HCT116 (cell line): ENCODE measurements at regions not wholly inside any gene's neighbourhood (a gene's known extent, or its start where the extent isn't known, plus 50 kb on each side); places are given as distances from the start of the nearest gene placed in this dataset.

ENCODE experiments used
- EZH2phosphoT487 ChIP-seq: fragments of 200-600 bp; IDR thresholded peaks from 2 replicates; pipeline ENCODE4 v1.6.1; 2018; ENCODE audit warnings: antibody characterized with exemption, borderline replicate concordance
- POLR2A ChIP-seq: IDR thresholded peaks from 2 replicates; pipeline ENCODE4 v1.7.0; 2011; ENCODE audit warnings: borderline replicate concordance; ENCODE audit not compliant: insufficient read depth, insufficient read length; ENCODE audit errors: extremely low read depth
- POLR2AphosphoS5 ChIP-seq: IDR thresholded peaks from 2 replicates; pipeline ENCODE4 v1.6.1; 2011; ENCODE audit warnings: mild to moderate bottlenecking, low read depth, low read length, moderate library complexity
- RAD21 ChIP-seq: IDR thresholded peaks from 2 replicates; pipeline ENCODE4 v1.6.1; 2012; ENCODE audit warnings: low read depth, mild to moderate bottlenecking
- SIN3A ChIP-seq: IDR thresholded peaks from 2 replicates; pipeline ENCODE4 v1.6.1; 2012; ENCODE audit warnings: low read depth
- SP1 ChIP-seq: IDR thresholded peaks from 2 replicates; pipeline ENCODE4 v1.6.1; 2012; ENCODE audit warnings: low read depth
- ZFX ChIP-seq: fragments of 450-650 bp; IDR thresholded peaks from 2 replicates; pipeline ENCODE4 v1.6.1; 2017
- TF ChIP-seq, protein P1 (sequence below), 3 experiments: fragments of 200-600 bp in 1 of 3; sonication (generic) in 1 of 3; IDR thresholded peaks in 2 of 3; conservative IDR thresholded peaks in 1 of 3; 2 replicates each; pipeline ENCODE4 v1.5.1; 2012 to 2017; ENCODE audit warnings: low read depth in 2 of 3, low read length in 2 of 3, antibody characterized with exemption in 1 of 3, borderline replicate concordance in 1 of 3, control low read depth in 1 of 3, mild to moderate bottlenecking in 1 of 3, mixed read lengths in 1 of 3, mixed run types in 1 of 3, moderate library complexity in 1 of 3; ENCODE audit not compliant: insufficient read depth in 1 of 3
- TF ChIP-seq, protein P2 (sequence below): IDR thresholded peaks from 2 replicates; pipeline ENCODE4 v1.6.1; 2011; ENCODE audit warnings: mild to moderate bottlenecking, low read length, moderate library complexity; ENCODE audit not compliant: insufficient replicate concordance; ENCODE audit errors: extremely low read depth

DNA sequence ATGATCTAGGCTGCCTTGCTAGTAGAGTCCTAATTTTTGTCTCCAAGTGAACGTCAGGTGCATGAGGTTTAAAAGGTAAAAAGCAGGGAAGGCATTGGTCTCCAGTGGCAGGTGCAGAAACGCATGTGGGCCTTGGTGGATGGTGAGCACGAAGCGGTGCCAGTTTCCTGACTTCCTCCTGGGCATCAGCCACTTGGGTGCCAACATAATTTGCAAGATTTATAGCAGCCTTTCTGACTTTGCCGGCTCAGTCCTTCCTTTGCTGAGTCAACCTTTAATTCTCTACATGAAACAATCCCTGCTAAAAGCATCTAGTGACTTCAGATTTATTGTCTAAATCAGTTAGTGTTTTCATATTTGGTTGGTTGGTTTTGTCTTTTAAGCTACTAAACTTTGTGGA lies 355.7 kb upstream of the TMEM132C start:
- TF ChIP-seq, protein P1, sequence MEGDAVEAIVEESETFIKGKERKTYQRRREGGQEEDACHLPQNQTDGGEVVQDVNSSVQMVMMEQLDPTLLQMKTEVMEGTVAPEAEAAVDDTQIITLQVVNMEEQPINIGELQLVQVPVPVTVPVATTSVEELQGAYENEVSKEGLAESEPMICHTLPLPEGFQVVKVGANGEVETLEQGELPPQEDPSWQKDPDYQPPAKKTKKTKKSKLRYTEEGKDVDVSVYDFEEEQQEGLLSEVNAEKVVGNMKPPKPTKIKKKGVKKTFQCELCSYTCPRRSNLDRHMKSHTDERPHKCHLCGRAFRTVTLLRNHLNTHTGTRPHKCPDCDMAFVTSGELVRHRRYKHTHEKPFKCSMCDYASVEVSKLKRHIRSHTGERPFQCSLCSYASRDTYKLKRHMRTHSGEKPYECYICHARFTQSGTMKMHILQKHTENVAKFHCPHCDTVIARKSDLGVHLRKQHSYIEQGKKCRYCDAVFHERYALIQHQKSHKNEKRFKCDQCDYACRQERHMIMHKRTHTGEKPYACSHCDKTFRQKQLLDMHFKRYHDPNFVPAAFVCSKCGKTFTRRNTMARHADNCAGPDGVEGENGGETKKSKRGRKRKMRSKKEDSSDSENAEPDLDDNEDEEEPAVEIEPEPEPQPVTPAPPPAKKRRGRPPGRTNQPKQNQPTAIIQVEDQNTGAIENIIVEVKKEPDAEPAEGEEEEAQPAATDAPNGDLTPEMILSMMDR (IDR thresholded peaks at IDR 0.05 in 2 of 3, conservative IDR thresholded peaks at IDR 0.05 in 1 of 3; ENCODE audit: borderline replicate concordance in 1 of 3, insufficient read depth in 1 of 3, low read depth in 2 of 3, low read length in 2 of 3), result no peak
- TF ChIP-seq POLR2A (no peak), SIN3A (no peak), EZH2phosphoT487 (no peak), SP1 (no peak), POLR2AphosphoS5 (no peak), RAD21 (no peak), ZFX (no peak)
- TF ChIP-seq, protein P2, sequence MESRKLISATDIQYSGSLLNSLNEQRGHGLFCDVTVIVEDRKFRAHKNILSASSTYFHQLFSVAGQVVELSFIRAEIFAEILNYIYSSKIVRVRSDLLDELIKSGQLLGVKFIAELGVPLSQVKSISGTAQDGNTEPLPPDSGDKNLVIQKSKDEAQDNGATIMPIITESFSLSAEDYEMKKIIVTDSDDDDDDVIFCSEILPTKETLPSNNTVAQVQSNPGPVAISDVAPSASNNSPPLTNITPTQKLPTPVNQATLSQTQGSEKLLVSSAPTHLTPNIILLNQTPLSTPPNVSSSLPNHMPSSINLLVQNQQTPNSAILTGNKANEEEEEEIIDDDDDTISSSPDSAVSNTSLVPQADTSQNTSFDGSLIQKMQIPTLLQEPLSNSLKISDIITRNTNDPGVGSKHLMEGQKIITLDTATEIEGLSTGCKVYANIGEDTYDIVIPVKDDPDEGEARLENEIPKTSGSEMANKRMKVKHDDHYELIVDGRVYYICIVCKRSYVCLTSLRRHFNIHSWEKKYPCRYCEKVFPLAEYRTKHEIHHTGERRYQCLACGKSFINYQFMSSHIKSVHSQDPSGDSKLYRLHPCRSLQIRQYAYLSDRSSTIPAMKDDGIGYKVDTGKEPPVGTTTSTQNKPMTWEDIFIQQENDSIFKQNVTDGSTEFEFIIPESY, result no peak
